Kidney glomerular epithelial cell (primary cell): ENCODE measurements at regions not wholly inside any gene's neighbourhood (a gene's known extent, or its start where the extent isn't known, plus 50 kb on each side); places are given as distances from the start of the nearest gene placed in this dataset.
"Not testable (repeated sequence)": the region's sequence is repeated elsewhere in the genome, so short reads cannot be mapped to it uniquely, and the experiment has no call there.

ENCODE experiments used
- DNase-seq: peaks from one replicate; lab custom pipeline; 2025; lab: John Stamatoyannopoulos, UW

DNA sequence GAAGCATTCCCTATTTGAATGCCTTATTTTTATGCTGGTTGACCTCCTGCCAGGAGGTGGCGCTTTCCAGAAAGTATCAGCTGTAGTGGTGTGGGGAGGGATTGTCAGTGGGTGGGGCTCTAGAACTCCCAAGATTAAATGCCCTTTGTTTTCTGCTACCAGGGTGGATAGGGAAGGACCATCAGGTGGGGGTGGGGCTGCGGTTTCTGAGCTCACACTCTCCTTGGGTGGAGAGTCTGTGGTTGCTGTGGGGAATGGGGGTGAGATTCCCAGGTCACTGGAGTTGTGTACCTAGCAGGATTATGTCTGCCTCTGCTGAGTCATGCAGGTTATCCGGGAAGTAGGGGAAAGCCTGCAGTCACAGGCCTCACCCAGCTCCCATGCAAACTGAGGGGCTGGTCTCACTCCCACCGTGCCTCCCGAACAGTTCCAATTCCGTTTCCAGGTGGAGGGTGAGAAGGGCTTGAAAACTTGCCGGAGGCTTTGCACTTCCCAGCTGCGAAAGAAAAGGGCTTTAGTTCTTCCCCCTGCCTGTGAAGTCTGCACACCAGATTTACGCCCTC, 68.3 kb downstream of the ALG10B start:
- DNase-seq, result no peak

DNA sequence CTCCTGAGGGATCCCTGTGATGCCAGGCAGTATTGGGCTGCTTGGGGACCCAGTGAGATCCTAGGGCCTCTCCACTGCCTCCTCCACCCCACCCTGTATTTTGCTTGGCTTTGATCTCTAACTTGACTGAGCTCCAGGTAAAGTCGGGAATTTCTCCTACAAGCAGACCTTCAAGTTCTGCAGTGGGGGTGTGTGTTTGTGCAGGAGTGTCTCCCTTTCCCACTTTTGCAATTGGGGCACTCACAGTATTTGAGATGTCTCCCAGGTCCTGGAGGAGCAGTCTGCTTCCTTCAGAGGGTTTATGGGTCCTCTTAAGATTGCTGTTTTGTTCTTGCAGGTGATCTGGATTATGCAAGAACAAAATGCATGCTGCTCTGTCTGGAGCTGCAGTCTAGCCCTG, 68.9 kb downstream of the ALG10B start:
- no peak for DNase-seq

DNA sequence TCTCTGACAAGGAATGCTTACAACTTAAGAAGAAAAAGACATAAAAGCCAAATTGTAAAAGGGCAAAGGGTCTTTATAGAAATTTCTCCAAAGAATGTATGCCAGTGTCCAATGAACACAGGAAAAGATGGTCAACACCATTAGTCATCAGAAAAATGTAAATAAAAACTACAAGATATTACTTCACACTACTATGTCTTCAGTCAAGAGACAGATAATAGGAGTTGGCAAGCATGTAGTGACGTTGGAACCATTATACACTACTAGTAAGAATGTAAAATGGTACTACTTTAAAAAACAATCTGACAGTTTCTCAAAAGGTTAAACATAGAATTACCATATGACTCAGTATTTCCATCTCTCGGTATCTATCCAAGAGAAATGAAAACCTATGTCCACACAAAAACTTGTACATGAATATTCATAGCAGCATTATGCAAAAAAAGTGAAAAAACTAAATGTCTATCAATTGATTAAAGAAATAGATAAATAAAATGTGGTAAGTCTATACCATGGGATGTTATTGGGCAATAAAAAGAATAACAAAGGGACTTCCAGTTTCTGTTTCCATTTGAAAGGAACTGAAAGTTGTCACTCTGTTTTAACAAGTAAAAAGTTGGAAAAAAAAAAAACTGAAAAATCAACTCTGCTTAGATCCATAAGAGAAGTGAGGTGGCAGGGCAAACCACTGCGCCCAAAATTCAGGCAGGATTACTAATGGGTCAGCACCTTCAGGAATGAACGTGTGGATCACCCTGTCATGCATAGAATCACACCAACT, 69.8 kb downstream of the ALG10B start:
- no peak for DNase-seq

DNA sequence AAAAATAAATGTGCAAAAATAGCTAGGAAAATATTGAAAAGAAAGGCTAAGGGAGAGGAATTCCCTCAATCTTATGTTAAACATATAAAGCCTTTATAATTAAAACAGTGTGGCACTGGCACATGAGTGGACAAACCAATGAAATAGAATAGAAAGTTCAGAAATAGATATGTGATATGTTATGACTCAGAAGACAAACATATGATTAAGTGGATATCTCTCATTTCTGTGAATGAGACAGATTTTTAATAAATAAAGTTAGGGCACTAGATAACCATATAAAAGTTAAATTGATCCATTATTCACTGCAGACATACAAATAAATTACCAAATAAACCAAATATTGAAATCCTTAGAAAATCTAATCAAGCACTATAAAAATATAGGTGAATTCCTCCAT, 73.0 kb downstream of the ALG10B start:
- DNase-seq, result no peak

DNA sequence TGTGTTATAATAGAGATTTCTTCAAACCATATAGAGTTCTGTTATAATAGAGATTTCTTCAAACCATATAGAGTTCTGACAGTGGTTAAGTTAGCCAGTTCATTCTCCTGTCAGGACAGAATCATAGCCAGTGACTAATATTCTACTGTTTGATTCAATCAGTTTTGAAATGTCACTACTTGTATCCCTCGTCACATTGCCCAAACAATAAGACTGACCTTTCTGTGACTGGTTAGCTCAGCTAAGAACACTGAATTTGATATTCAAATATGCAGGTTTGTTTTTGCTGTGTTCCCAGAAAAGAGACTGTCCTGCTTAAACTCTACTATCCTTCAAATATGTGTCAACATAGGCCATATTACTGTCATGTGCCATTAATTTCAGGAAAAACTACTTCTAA, 74.4 kb downstream of the ALG10B start:
- DNase-seq, result no peak

DNA sequence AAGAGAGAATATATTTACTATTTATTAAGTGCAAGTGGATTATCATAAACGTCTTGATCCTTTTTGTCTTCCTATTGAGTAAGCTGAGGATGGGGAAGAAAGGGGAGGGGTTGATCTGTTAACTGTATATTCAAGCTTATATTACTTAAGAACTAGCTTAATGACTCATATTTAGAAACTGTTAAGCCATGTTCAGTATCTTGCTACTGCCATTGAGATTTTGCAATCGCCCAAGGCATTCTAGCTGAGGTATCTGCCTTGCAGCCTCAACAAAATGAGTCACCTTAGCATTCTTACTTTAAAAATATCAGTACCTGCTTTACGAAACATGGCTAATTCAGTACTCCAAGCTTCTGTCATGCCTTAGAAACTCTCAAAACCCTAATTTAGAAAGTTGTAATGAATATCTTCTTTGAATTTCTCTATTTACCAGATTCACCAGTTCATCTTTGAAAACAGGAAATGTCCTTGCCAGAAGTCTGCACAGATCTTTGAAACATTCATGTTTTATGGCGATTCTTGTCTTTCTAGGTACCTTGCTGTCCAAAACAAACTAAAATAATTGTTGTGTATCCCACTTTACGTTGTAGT, 76.1 kb downstream of the ALG10B start:
- no peak for DNase-seq

DNA sequence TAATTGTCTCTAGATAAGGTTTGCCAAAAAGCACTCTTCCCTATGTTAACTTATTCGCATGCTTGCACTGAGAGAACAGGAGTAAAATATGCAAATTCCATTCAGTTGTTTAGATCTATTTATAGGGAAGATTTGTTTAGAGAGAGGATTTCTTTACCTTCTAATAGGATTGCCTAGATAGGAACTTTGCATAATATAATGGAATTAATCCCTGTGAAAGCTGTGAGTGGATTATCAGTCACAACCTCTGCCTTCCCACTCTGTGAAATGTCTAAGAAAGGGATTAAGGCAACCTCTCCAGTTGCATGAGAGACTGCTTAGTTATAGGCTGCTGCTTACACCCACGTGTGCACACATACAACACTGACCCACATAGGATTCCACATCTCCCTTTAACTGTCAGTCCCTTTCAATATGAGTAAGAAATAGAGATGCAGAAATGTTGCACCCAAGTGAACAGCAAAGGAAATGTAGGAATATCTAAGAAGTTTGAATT, 83.2 kb downstream of the ALG10B start:
- DNase-seq, result no peak

DNA sequence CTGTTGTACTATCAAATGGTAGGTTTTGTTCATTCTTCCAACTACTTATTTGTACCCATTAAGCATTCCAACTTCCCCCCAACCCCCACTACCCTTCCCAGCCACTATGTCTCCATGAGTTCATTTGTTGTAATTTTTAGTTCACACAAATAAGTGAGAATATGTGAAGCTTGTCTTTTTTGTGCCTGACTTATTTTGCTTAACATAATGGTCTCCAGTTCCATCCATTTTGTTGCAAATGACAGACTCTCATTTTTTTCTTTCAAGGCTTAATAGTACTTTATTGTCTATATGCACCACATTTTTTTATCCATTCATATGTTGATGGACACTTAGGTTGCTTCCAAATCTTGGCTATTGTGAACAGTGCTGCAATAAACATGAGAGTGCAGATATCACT, 86.2 kb downstream of the ALG10B start:
- no peak for DNase-seq

DNA sequence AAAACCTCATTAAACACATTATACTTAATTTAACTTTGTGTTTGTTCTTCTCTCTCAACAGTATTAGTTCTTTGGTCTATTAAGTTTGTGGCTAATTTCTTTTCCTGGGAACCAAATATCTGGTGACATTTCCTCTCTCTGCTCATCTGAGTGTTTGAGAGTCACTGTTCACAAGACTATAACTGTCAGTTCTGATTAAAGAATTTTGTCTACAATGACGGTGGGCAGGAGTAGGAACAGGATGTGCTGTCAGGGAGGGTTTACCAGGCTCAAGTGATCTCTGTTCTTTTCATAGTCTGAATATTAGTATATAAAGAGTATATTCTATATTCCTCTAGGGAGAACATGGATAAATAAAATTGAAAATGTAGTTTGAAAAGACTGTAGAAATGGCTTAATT, 92.9 kb downstream of the ALG10B start:
- DNase-seq, result no peak

DNA sequence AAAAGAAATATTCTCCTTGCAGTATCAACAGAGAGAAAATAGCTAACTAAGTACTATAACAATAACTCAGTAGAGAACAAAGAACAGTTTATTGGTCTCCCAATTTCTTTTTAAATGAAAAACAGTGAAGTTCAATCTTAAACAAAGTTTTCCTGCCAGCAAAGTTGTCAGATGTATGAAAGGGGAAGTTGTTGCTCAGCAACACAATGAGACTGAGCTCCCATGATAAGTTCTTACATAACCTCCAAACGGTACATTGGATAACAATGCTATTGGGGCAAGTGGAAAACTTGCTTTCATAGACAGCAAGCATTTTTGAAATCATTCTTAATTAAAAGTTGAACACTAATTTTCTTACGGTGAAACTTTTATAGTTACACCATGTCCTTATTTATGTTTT, 94.9 kb downstream of the ALG10B start:
- no peak for DNase-seq

DNA sequence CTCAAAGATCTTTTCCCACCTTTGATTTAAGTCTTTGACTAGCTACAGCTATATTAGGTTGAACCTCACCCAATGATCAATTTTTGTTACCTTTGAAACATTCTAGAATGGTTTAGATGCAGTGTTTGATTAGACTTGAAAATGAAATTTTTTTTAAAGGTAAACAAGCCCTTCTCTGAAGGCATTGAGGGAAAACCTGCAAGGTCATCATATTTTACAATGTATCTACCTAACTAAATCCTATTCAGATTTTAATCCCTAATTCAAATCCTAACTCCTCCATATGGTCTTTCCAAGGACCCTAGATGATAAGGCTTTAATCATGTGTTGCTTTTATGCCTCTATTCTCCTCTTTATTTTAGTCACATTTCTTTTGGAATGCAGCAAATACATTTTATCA, 95.4 kb downstream of the ALG10B start:
- no peak for DNase-seq

DNA sequence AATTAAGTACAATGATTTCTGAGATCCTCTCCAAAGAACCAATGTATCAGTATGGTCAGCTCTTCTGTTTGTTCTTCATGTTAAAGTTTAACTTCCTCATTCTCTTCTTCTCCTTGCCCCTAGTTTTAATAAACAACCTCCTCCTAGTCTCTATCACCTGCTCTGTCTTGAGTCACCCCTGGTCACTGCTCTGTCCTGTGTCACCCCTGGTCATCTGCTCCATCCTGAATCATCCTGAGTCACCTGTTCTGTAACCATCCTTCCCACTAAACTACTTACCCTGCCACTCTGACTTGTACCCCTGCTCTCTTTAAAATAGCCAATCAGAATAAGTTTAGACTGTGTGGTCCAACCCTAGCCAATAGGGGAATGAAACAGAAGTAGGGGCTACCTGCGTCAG, 100.5 kb downstream of the ALG10B start:
- peak; percentile 32 for DNase-seq

DNA sequence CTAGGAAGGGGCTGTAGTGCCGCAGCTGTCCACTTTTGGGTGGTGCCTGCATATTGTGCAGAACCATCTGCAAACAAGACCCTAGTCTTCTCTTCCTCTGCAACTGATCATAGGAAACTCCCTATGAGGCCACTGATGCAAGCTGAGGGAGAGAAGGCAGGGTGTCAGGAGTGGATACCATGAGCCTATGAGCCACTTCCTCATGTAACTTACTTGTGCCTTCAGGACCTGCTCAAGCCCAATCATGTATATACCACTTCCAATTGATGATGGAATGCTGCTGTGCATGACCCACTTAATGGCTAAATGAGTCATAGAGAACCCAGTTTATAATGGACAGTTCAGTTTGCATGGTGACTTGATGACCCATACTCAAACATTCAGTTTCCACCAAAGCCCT, 107.9 kb downstream of the ALG10B start:
- no peak for DNase-seq

DNA sequence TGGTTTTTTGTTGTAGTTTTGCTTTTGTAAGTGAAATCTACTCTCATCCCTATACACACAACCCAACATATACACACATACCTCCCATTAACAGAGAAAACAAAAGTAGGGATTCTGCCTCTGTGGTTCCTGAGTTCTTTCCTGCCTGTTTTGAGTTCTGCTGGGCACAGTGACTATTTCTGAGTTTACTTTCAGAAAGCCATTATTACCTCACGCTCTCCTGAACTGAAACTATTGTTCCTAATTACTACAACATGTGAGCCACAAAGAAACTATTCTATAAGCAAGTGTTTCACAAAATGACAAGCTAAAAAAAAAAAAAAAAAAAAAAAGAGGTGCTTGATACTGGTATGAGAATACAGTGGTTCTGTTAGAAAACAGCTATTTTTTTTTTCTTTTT, 110.9 kb downstream of the ALG10B start:
- no peak for DNase-seq

DNA sequence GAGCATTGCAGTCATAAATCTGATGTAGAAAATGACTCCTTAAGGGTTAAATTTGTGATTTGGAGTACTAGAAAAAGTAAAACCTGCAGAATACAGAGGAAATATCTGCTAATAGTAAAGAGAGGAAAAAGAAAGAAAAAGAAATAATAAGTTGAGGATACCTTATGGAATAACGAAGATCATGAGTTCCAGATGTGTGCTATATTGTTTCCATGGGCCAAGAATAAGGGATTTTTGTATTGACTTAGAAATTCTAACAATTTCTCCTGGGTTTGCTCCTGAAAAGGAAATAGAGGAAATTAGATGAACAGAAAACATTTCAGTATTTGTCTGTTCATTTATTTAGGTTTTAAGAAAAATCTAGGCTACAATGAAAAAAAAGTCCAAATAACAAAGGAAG, 115.3 kb downstream of the ALG10B start:
- DNase-seq, result no peak

DNA sequence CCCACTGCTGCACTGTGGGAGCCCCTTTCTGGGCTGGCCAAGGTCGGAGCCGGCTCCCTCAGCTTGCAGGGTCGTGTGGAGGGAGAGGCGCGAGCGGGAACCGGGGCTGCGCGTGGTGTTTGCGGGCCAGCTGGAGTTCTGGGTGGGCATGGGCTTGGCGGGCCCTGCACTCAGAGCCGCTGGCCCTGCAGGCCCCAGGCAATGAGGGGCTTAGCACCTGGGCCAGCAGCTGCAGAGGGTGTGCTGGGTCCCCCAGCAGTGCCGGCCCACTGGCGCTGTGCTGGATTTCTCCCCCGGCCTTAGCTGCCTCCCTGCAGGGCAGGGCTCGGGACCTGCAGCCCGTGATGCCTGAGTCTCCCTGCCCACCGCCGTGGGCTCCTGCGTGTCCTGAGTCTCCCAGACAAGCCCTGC, 125.3 kb downstream of the ALG10B start:
- not testable (repeated sequence) for DNase-seq

DNA sequence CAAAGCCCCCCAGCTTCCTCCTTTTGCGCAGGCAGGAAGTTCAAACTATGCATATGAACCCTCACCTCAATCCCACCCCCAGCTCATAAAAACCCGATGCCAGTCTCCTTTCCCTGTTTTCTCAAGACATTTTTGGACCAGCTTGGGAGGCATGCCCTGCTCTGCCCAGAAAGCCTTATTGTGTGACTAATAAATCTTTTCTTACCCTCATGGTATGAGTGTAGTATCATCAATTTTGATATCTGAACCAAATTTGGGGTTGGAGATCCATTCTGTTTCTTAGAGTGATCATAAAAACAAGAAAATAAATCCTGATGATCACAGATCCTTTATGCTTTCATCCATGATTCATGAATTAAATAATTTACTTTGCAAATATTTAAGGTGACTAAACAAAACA, 128.5 kb downstream of the ALG10B start:
- no peak for DNase-seq

DNA sequence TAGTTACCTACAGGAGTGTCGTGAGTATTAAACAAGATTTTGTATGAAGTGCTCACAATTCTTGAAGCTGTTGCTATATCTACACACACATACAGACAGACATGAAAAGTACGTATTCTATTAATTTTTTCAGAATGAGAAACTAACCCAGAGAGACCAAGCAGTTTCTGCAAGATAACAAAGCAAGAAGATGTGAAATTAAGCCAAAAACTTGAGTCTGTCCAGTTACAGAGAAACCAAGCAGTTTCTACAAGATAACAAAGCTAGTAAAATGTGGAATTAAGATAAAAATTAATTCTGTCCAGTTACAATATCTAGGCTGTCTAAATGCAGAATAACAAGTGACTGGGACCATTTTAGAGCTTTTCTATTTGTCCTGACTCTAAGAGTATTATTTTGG, 132.4 kb downstream of the ALG10B start:
- DNase-seq, result no peak

DNA sequence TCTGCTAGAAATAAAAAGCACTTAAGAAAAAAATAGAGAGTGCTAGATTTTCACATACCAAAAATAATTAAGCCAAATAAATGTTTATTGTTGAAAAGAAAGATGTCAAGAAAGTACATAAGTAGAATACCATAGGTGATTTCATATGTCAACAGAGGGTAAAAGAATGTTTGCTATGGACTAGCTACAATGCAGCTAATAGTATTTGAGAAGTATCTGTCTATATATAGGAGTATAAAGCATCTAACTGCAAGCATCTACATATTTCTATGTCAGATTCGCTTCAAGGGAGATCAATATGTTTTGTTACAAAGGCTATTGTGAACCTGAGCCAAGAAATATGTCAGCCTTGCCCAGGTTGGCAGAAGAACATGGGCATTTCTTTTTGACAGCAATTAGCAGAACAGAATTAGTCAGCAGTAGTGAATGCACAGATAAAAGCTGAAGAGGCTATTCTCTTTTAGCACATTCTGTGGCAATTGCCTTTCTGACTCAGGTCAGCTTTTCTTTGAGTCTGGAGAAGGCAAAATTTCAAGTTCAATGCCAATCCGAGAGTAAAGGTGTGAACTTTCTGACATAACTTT, 140.1 kb downstream of the ALG10B start:
- no peak for DNase-seq

DNA sequence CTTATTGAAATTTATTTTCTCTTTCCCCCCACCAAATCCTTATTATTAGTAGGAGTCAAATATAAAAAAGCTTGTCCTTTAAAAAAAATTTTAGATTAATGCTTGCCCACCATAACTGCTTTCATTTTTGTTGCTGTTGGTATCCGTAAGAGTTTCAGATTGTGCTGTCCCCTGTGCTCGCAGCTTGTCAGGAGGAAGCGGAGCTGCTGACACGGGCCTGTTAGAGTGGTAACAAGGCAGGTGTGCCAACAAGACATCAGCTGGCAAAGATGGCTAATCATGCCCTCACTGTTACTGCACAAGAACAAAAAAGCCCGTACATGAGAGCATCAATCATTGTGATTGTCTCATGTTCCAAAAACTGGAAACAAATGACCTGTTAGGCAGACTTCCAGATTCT, 148.4 kb downstream of the ALG10B start:
- DNase-seq, result no peak

DNA sequence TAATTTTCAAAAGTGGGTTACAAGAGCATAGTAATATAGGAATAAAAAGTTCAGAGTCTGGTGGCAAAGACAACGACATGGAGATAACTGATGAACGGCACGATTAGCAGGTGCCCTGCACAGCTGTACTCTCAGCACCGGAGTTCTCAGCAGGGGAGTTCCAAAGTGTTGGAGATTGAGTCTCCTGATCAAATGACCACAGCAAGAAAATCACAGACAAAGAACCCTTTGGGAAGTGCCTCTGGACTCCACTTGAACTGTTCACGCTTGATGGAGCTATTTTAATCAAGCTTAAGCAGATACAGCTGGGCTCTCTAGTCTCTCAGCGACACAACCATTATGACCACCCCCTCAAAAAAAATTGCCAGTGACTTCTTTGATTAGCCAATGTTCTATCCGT, 153.1 kb downstream of the ALG10B start:
- no peak for DNase-seq

DNA sequence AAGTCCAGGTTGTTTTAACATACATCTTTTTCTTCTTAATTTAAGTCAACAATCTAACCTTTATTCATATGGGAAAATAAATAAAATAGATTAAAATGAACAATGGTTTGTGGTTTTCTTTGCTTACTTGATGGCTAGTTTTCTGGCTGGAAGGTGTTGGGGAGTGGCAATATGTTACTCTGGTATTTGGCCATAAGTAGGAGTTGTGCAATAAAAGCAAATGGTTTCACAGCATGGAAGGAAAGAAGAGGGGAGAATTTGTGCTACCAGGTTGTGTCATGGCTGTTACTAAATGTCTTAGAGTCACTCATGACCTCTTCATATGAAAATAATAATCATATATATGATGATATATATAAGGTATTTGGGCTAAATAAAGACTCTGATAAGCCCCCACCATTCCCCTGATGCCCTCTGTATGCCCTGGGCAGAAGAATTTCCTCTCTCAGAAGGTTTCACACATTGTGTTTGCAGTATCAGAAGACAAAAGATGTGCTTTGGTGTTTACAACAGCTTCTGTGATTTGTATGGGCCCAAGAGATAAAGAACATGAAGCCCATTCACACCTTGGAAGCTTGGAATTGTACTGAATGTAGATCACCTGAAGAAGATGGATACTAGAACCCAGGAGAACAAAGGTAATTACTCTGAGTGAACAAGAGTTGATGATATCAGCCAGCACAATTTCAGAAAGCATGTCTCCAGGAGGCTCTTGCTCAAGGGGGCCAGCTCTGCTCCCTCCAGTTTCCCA, 160.9 kb downstream of the ALG10B start:
- no peak for DNase-seq
